MM.1S (cell line): ENCODE measurements at regions not wholly inside any gene's neighbourhood (a gene's known extent, or its start where the extent isn't known, plus 50 kb on each side); places are given as distances from the start of the nearest gene placed in this dataset.

Experiments used
- EZH2 ChIP-seq: fragments of 300-600 bp; sonication (generic); optimal IDR thresholded peaks from 2 replicates; pipeline ENCODE3; 2017; ENCODE audit warnings: low read depth, mild to moderate bottlenecking, antibody characterized with exemption, low read length, mixed read lengths
- EZH2phosphoT487 ChIP-seq: fragments of 300-600 bp; sonication (generic); IDR thresholded peaks from 2 replicates; pipeline ENCODE4 v1.6.1; 2018; ENCODE audit warnings: antibody characterized with exemption, low read length
- TF ChIP-seq, protein P1 (sequence below): fragments of 300-600 bp; sonication (generic); IDR thresholded peaks from 2 replicates; pipeline ENCODE4 v1.5.1; 2016; ENCODE audit warnings: antibody characterized with exemption, low read length, mixed read lengths

DNA sequence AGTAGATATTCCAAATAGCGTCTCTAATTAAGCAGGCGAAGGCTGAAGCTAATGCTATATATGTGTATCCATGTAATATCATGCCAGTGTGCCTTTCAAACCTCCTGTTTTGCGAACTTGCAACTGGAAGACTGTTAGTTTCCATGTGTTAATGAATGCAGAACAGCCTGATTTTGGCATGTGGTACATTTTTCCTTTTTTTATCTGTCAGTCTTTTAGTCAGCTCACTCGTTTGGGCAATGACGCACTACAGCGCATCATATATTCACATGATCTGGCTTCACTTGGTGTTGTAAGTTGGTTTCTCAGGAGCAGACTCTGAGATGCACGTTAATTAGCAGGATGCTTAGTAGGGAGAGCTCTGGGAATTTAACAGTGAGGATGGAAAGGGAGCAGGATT lies 210.4 kb upstream of the CA10 start:
- TF ChIP-seq, protein P1, sequence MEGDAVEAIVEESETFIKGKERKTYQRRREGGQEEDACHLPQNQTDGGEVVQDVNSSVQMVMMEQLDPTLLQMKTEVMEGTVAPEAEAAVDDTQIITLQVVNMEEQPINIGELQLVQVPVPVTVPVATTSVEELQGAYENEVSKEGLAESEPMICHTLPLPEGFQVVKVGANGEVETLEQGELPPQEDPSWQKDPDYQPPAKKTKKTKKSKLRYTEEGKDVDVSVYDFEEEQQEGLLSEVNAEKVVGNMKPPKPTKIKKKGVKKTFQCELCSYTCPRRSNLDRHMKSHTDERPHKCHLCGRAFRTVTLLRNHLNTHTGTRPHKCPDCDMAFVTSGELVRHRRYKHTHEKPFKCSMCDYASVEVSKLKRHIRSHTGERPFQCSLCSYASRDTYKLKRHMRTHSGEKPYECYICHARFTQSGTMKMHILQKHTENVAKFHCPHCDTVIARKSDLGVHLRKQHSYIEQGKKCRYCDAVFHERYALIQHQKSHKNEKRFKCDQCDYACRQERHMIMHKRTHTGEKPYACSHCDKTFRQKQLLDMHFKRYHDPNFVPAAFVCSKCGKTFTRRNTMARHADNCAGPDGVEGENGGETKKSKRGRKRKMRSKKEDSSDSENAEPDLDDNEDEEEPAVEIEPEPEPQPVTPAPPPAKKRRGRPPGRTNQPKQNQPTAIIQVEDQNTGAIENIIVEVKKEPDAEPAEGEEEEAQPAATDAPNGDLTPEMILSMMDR = no peak
- TF ChIP-seq EZH2 (no peak), EZH2phosphoT487 (no peak)
